OCI-LY3 (cell line): ENCODE measurements at regions not wholly inside any gene's neighbourhood (a gene's known extent, or its start where the extent isn't known, plus 50 kb on each side); places are given as distances from the start of the nearest gene placed in this dataset.

Experiments
- H2AFZ ChIP-seq: fragments of 200-600, 300-600 bp; shearing (Covaris generic); 2 replicates; pipeline ENCODE4 v1.6.0; 2014; ENCODE audit warnings: antibody characterized with exemption, low read depth, low read length
- H3K27ac ChIP-seq: fragments of 200-600, 300-600 bp; sonication (generic); 2 replicates; pipeline ENCODE4 v1.5.1; 2014; ENCODE audit warnings: mild to moderate bottlenecking, low read length, moderate library complexity, mixed read lengths
- H3K27me3 ChIP-seq: fragments of 200-600, 300-600 bp; sonication (generic); 2 replicates; pipeline ENCODE4 v1.6.1; 2014; ENCODE audit warnings: low read depth, low read length, mixed read lengths
- H3K36me3 ChIP-seq: fragments of 200-600, 300-600 bp; sonication (generic); replicated peaks from 2 replicates; pipeline ENCODE3; 2014; ENCODE audit warnings: low read depth, low read length, mixed read lengths
- H3K4me1 ChIP-seq: fragments of 300-600, 200-600 bp; sonication (generic); 2 replicates; pipeline ENCODE4 v1.6.1; 2014; ENCODE audit warnings: low read length, mixed read lengths
- H3K4me2 ChIP-seq: fragments of 200-600, 300-600 bp; sonication (generic); 2 replicates; pipeline ENCODE4 v1.6.1; 2014; ENCODE audit warnings: low read length, mixed read lengths
- H3K4me3 ChIP-seq: fragments of 300-600, 200-600 bp; sonication (generic); 2 replicates; pipeline ENCODE4 v1.5.1; 2014; ENCODE audit warnings: antibody characterized with exemption, mild to moderate bottlenecking, low read length, moderate library complexity
- H3K79me2 ChIP-seq: fragments of 300-600, 200-600 bp; shearing (Covaris generic); 2 replicates; pipeline ENCODE4 v1.6.1; 2014; ENCODE audit warnings: mild to moderate bottlenecking, low read length, mixed read lengths
- H3K9ac ChIP-seq: fragments of 300-600, 200-600 bp; shearing (Covaris generic); 2 replicates; pipeline ENCODE4 v1.6.0; 2014; ENCODE audit warnings: mild to moderate bottlenecking, low read length, moderate library complexity
- H3K9me3 ChIP-seq: fragments of 200-600, 300-600 bp; shearing (Covaris generic); 2 replicates; pipeline ENCODE4 v1.6.1; 2014; ENCODE audit warnings: low read length, mixed read lengths; ENCODE audit not compliant: insufficient read depth
- H4K20me1 ChIP-seq: fragments of 200-600, 300-600 bp; sonication (generic); 2 replicates; pipeline ENCODE4 v1.6.1; 2016; ENCODE audit warnings: low read length, mixed read lengths; ENCODE audit not compliant: insufficient read depth
- EZH2phosphoT487 ChIP-seq: fragments of 200-600 bp; shearing (Covaris generic); IDR thresholded peaks from 2 replicates; pipeline ENCODE4 v1.6.1; 2018; ENCODE audit warnings: antibody characterized with exemption, mixed run types, low read depth
- TF ChIP-seq, protein P1 (sequence below): fragments of 200-600, 300-600 bp; sonication (generic); IDR thresholded peaks from 2 replicates; pipeline ENCODE4 v1.5.1; 2014; ENCODE audit warnings: antibody characterized with exemption, low read length, low read depth

- Histone ChIP-seq H3K4me3 (no peak overlapping the region), H3K9me3 (no peaks in the 10 kb centered on the region), H3K27ac (no peak overlapping the region), H3K4me2 (no peak overlapping the region), H3K27me3 (no peaks in the 10 kb centered on the region; the same call in 1 of the 2 replicates), H3K9ac (no peak overlapping the region), H3K4me1 (no peaks in the 10 kb centered on the region), H4K20me1 (no peaks in the 10 kb centered on the region), H3K79me2 (no peaks in the 10 kb centered on the region), H3K36me3 (no peaks in the 10 kb centered on the region), H2AFZ (no peak overlapping the region)
- TF ChIP-seq, protein P1, sequence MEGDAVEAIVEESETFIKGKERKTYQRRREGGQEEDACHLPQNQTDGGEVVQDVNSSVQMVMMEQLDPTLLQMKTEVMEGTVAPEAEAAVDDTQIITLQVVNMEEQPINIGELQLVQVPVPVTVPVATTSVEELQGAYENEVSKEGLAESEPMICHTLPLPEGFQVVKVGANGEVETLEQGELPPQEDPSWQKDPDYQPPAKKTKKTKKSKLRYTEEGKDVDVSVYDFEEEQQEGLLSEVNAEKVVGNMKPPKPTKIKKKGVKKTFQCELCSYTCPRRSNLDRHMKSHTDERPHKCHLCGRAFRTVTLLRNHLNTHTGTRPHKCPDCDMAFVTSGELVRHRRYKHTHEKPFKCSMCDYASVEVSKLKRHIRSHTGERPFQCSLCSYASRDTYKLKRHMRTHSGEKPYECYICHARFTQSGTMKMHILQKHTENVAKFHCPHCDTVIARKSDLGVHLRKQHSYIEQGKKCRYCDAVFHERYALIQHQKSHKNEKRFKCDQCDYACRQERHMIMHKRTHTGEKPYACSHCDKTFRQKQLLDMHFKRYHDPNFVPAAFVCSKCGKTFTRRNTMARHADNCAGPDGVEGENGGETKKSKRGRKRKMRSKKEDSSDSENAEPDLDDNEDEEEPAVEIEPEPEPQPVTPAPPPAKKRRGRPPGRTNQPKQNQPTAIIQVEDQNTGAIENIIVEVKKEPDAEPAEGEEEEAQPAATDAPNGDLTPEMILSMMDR = no peak
- TF ChIP-seq EZH2phosphoT487 = no peak
Measured at GRCh38 chr1:177615251-177615650, 354.6 kb downstream of the SEC16B start.

GRCh38 chr1:177611402-177611801 is 358.5 kb downstream of the SEC16B start:
- no peak for TF ChIP-seq EZH2phosphoT487
- TF ChIP-seq, protein P1 = no peak
- Histone ChIP-seq H3K27me3 (peaks cover 6% of the 10 kb centered on the region), H3K79me2 (no peaks in the 10 kb centered on the region), H3K36me3 (no peaks in the 10 kb centered on the region), H2AFZ (no peak overlapping the region), H3K27ac (no peak overlapping the region), H3K4me3 (no peak overlapping the region), H4K20me1 (no peaks in the 10 kb centered on the region), H3K9ac (no peak overlapping the region), H3K9me3 (no peaks in the 10 kb centered on the region), H3K4me2 (no peak overlapping the region), H3K4me1 (no peaks in the 10 kb centered on the region)

GRCh38 chr1:177609953-177610352 is 359.9 kb downstream of the SEC16B start:
- H3K4me1 ChIP-seq = no peaks in the 10 kb centered on the region
- no peaks in the 10 kb centered on the region for H3K9me3 ChIP-seq
- no peak overlapping the region for H3K4me3 ChIP-seq
- H3K9ac ChIP-seq = no peak overlapping the region
- H3K27me3 ChIP-seq = peaks cover 14% of the 10 kb centered on the region
- no peak overlapping the region for H2AFZ ChIP-seq
- H3K36me3 ChIP-seq = no peaks in the 10 kb centered on the region
- no peaks in the 10 kb centered on the region for H3K79me2 ChIP-seq
- no peak for TF ChIP-seq EZH2phosphoT487
- TF ChIP-seq, protein P1 = no peak
- H3K27ac ChIP-seq = no peak overlapping the region
- no peaks in the 10 kb centered on the region for H4K20me1 ChIP-seq
- H3K4me2 ChIP-seq = no peak overlapping the region

DNA sequence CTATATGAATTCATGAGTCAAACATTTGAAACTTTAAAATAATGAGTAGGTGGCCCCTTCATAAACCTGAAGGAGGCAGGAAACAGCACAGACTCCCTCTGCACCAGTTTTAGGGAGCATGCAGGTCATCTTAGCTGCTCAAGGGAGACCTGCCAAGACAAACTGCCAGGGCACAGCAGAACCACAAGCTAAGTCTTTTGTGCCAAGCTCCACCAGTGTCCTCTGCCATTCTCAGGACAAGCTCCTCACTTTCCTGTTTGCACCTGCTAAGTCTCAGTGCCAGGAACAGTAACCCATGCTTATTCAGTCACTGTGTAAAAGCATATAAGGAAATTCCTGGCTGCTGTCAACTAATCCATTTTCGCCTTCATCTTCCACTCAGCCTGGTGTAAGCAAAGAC is 368.9 kb downstream of the SEC16B start:
- Histone ChIP-seq H3K4me3 (no peak overlapping the region), H3K36me3 (no peaks in the 10 kb centered on the region), H2AFZ (no peak overlapping the region), H3K79me2 (no peaks in the 10 kb centered on the region), H4K20me1 (no peaks in the 10 kb centered on the region), H3K9me3 (no peaks in the 10 kb centered on the region), H3K4me2 (no peak overlapping the region), H3K27me3 (peaks cover 23% of the 10 kb centered on the region), H3K27ac (no peak overlapping the region), H3K9ac (no peak overlapping the region), H3K4me1 (no peaks in the 10 kb centered on the region)
- TF ChIP-seq, protein P1 = no peak
- no peak for TF ChIP-seq EZH2phosphoT487
